T follicular helper cell (primary cell): ENCODE measurements at regions not wholly inside any gene's neighbourhood (a gene's known extent, or its start where the extent isn't known, plus 50 kb on each side); places are given as distances from the start of the nearest gene placed in this dataset.

ENCODE experiments used
- DNase-seq: peaks from one replicate; pipeline ENCODE4 v3.0.0-alpha.2; 2020; ENCODE audit warnings: low read depth

DNA sequence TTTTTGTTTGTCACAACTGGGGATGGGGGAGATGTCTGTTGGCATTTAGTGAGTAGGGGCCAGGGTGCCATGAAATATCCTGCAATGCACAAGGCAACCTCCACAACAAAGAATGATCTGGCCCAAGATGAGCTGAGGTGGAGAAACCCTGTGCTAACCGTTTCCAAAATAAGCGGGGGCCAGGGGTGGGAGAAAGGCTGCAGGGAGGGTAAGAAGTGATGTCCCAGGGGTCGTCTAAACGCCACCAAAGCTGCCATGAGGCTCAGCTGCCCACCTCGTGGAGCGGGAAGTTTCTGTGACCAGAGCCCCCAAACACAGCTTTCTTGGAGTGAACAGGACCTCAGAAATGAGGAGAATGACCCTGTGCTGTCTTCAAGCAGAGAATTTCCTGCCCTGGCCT, 76.5 kb upstream of the CDH5 start:
- no peak for DNase-seq

DNA sequence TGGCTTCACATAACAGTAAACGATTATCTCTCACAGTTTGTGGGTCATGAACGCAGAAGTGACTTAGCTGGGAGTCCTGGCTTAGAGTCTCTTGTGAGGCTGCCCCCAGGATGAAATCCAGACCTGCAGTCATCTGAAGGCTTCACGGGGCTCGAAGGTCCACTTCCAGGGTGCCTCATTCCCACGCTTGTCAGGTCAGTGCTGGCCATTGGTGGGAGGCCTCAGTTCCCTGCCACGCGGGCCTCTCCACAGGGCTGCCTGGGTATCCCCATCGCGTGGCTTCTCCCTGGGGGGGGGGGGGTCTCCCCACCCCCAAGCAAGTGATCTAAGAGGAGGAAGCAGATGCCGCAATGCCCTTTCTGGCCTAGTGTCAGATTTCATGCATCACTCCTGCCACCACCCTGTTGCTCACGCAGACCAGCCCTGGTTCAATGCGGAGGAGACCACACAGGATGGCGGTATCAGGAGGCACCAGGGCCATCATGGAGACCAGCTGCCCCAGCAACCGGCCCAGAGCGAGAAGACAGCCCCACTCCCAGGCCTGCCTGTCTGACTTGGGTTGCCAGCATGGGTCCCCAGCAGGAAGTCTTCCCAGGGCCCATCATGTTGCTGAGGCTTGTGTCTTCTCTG, 77.3 kb upstream of the CDH5 start:
- DNase-seq, result no peak

DNA sequence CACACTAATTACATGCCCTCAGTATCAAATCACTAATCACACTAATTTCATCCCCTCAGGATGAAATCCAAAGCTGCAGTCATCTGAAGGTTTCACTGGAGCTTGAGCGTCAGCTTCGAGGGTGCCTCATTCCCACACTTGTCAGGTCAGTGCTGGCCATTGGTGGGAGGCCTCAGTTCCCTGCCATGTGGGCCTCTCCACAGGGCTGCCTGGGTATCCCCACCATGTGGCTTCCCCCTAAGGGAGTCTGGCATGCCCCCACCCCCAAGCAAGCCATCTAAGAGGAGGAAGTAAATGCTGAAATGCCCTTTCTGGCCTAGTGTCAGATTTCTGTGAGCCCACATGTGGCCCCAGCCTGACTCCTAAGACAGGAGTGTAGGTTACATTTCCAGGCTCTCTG, 78.6 kb upstream of the CDH5 start:
- no peak for DNase-seq

DNA sequence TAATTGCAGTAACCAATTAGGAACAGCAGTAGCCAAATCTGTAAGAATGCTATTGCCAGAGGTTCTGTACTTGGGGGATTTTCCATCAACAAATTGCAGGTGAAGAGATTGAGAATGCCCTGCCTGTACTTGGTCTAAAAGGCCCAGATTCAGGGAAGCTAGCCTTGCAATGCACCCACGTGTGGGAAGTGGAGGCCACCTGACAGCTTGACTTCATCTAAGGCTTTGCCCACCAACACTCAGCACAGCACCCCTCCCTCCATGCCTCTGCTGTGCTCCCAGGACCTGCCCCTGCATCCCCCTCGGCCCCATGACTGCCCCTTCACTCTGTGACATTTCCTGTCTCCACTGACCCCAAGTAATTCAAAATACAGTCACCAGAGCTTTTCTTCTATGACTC, 79.1 kb upstream of the CDH5 start:
- DNase-seq, result no peak

DNA sequence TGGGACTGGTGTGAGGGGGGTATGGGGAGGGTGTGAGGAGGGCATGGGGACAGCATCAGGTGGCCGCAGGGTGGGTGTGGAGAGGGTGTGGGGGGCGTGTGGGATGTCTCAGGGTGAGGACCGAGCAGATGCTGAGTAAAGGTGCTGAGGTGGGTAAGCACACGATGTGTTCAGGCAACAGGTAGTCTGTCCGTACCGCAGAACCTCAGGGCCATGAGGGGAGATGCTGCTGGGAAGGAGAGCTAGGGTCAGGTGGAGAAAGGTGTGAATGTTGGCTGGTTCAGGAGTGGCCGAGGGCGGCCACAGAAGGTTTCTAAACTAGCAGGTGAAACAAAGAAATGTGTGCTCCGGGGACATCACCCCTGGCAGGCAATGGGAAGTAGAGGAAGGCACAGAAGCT, 80.0 kb upstream of the CDH5 start:
- DNase-seq, result no peak

DNA sequence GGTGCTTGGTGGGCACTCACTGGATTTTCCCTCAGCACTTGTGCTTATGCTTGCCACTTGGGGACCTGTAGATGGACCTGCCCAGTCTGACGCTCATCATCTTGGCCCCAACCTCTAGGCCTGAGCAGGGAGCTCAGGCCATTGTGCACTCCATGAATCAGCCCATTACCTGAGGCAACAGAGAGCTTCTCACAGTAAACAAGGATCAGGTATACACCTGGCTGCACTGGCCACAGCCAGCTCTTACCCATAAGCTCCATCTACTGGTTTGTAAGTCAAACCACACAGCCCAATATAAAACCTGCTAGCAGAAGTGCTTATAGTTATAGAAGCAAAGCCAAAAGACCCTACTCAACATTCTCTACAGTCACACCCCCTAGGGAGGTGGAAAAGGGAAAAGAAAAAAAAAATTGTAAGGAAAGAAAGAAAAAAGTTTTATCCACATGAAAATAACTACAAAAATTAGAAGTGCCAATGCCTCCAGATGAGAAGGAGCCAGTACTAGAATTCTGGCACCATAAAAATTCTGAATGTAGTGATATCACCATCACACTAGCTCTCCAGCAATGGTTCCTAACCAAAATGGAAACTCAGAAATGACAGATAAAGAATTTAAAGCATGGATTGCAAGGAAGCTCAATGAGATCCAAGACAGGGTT, 87.8 kb upstream of the CDH5 start:
- no peak for DNase-seq

DNA sequence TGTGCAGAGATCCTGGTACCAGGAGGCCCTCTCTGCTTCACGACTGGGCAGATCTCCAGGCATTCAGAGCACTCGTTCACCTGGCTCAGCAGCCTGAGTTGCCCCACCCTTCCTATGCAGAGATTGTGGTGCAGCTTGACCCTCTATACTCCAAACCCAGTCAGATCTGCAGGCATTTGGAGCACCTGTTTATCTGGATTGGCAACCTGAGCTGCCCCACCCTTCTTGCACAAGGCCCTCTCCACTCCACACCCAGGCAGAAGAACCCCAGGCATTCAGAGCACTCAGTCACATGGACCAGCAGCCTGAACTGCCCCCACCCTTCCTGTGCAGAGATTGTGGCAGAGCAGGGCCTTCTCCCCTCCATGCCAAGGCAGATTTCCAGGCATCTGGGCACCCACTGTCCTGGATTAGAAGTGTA, 88.4 kb upstream of the CDH5 start:
- DNase-seq, result no peak

DNA sequence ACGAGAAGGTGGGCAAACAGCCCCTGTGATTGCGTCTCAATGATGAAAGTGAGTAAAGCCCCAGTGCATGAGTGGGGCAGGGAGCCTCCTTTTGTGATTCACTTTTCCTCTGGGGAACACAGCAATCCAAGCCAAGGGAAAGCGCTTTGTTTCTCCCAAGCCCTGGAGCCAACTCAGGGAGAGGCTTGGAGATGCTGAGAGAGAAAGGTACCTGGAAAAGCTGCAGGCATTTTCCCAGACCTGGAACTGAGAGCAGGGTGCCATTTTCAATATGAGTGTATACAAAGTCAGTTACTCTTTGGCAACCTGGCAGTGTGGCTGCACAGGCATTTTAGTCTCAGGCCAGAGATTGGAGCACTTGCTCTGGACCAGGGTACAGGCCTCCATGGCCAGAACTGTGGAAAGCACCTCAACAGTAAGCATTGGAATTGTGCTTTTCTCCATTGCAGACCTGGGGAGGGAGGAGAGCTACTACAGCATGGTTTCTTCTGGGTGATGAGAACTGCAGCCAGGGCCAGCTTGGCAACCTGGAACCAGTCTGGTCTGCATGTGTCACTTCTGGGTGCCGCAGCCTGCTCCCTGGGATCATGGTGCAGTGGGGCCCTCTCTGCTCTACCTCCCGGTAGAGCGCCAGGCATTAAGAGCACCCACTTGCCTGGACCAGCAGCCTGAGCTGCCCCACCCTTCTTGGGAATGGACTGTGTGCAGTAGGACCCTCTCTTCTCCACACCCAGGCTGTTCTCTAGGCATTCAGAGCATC, 89.0 kb upstream of the CDH5 start:
- DNase-seq, result no peak

DNA sequence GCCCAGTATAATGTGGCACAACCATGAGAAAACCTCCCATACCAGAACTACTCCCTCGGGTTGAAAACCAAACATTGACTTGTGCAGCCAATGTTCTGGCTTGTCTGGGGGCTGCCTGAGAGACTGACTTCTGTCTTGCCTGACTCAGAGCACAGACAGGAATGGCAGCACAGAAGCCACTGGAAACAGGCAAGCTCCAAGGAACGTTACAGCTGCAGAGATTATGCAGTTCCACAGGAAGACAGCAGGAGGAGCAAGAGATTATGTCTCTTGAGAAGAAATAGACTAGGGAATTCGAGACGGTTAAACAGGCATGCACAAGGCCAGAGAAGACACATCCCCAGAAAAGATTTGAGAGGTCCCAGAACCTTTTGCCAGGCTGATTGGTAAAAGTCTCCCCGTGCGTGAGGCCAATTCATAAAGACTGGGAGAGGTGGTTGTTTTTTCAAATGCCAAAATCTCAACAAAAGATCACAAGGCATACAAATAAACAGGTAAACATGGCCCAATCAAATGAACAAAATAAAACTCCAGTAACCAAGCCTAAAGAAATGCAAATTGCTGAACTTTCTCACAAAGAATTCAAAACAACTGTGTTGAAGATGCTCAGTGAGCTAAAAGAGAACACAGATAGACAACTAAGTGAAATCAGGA, 90.6 kb upstream of the CDH5 start:
- DNase-seq, result no peak

DNA sequence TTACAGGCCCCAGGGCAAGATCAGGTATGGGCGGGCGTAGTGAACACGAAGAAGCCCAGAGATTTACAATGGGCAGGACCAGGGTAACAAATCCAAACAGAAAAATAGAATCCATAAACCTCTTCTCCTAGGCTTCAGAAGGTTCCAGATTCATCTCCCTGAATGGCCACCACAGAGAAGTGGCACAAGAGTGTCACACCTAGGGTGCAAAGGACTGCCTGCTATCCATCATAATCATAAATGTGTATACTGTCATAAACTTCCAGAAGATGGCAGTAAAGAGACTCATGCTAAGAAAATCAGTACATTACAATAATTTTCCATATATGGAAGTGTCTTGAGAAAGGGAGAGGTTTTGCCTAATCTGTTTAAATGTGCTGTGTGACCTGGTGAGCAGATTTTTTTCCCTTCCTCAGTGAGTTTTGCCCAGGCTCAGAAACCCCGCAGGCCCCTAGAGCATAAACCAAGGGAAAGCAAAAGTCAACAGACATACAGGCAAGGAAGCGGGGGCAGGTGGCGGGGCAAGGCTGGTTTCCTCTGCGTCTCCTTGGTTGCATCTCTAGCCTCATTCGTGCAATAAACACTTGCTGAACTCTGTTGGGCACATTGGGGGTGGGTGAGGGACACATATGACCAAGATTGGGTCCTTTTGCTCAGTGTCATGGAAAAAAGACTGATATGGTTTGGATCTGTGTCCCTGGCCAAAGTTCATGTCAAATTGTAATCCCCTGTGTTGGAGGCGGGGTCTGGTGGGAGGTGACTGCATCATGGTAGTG, 92.0 kb upstream of the CDH5 start:
- no peak for DNase-seq

DNA sequence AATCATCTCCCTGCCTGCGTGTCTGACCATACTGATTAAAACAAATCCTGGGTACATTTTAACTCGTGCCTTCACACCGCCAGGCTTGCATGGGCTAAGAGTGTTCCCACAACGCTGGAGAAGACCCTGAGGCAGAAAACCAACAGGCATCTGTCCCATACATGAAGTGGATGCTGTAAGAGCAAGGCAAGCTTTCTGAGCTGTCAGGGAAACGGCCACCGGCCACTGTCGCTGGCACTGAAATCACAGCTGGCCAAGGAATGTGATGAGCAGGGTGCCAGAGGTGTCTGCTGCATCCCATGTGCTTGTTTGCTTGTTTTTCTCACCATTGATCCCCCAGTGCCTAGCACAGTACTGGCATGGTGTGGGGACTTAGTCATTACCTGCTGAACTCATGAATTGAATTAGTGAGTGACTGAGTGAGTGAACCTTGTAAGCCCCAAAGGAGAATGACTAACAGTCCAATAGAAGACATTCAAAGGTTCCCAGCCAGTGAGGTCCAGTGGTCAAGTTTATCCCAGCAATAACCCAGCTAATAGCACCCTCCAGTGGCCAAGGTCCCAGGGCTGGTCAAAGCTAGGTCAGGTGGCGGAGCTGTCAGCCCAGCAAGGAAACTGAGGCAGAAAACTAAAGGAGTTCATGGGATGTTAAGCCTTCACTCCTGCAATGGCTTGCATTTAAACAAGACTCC, 92.7 kb upstream of the CDH5 start:
- DNase-seq, result no peak

DNA sequence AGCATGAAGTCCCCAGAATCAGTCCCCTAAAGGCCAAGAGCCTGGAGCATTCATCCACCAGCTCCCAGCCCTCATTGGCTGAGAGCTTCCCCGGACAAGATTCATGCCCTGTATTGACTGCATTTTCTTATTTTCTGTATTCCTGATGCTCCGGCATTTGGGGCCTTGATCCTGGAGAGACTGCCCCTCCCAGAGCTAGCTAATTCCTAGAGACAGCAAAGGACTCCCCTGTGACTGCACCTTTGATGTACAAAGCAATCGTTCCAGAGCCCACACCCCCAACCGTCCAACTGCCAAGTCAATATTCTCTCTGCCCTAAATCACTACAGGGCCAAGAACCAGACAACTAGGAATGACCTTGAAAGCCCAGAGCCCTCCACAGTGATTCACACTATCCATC, 93.4 kb upstream of the CDH5 start:
- no peak for DNase-seq

DNA sequence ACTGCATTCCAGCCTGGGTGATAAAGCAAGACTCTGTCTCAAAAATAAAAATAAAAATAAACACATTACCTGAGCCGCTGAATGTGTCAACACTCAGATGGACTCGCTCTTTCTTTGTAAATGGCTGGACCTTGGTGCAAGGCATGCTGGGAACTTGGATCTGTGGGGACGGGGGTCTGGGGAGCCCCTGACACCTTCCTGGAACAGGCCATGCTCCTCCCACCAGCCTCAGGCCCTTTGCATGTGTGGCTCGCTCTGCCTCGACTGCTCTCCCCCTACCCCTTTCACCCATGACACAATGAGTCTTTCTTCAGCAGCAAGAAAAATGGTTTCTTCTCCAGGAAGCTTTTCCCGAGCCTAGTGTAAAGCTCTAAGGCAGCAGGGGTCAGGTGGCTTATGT, 94.0 kb upstream of the CDH5 start:
- DNase-seq, result no peak

DNA sequence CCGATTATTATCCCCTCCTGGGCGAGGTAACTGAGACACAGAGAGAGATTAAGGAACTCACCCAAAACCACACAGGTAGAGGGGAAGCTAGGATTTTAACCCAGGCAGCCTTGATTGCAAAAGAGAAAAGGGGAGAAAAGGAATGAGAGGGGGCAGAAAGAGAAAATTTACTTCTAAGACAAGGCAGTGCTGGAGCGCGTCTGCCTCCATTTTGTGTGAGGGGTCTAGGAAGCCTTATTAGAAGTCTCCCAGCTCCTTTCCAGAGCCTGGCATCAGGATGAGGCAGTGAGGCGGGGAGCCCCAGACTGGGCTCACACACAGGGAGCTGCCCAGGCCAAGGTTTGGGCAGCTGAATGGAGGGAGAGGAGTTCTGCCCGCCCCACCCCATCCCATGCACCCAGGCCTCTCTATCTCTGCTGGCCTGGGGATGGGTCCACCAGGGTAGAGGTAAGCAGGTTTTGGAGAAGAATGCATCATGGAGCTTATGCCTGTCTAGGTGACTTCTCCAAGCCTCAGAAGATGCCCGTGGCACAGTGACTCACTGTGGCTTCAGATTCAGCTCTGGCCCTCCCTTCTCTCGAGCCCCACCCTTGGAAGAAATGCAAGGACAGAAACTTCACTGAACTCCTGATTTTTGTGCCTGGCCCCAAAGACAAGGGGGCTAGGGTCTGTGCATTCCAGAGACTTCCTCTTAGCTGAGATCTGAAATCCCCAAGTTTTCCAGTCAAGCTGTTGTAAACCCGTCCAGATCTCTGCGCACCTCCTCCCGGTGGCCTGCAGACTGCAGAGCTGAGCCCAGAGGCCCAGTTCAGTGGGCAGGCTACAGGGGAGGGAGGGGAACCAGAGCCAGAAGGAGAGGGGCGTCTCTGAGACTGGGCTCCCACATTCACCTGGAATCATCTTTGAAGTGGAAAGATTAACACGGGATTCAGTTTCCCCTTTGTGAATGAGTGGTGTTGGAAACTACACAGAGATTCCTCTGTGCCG, 95.1 kb upstream of the CDH5 start:
- no peak for DNase-seq

DNA sequence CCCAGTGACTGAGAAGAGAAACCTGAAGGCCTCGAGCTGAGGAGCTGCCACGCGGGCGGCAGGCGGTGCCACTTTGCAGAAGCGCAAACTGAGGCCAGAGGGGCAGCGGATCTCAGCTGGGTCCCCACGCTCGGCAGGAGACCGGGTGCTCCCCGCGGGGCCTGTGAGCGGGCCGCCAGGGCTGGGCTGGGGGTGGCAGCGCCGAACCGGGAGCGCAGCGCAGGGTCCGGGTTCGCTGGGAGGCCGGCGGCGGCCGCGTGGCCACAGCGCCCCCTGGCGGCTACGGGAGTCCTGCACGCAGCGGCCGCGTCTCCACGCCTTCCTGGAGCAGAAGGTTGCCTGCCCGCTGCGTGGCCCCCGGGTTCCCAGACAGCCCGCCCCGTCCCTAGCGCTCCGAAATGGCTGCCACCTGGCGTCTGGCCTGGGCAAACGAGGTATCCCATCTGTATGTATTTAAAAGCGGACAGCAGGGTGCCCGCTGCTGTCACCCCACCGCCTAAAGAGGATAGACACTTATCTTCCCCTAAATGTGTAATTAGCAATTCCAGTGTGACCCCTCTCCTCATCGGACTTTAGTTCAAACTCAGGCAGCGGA, 96.1 kb upstream of the CDH5 start:
- peak; percentile 18 for DNase-seq

DNA sequence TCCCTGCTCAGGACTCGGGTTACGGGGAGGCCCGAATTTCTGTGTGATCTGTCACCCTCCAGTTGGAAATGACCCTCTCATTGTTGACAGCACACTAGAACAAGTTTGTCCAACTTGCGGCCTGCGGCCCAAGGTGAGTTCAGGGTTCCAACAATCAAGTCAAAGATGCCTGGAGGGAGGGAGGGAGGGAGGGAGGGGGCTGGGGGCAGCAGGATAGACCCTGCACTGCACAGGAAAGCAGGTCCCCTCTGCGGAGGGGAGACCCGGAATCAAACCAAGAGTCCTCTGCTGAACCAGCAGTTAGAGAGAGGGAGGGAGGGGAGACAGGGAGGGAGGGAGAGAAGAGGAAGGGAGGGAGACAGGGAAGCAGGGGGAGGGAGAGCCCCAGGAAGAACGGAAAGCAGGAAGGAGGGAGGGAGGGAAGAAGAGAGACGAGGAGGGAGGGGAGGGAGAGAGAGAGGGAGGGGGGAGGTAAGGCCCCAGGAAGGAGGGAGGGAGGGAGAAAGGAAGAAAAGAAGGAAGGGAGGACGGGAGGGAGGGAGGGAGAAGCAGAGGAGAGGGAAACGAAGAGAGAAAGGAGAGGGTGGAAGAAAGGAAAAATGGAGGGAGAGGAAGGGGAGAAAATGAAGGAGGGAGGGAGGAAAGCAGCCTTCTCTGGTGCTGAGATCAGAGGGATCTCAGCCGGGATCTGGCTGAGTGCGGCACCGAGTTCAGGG, 96.7 kb upstream of the CDH5 start:
- DNase-seq, result no peak

DNA sequence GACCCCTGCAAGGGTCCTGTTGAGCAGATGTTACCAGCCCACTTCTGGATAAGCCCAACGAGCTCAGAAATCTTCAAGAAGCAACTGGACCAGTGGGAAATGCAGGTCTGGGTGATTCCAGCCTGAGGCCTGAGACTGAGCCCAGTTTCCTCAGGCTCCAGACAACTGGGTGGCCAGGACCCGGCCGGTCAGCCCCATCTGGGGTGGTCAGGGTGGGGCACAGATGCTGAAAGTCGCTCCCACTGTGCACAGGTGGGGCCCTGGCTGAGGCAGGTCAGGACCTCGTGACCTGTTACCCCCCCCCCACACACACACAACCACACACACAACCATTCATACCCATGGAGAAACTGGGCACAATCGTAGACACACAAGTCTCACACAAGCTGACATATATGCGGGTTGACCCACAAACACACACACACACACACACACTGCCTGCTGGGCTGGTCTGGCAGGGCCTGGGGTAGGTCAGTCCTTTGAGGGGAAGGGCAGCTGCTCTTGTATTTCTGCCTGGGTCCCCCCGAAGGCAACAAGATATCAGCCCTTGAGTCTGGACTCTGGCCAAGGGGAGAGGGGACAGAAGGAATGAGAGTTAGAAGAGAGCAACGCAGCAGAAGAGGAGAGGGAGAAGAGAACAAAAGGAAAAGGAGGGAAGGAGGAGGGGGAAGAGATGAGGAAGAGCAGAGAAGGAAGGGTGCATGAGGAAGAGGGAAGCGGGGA, 99.0 kb upstream of the CDH5 start:
- no peak for DNase-seq
